ENCODE measurements at regions not wholly inside any gene's neighbourhood (a gene's known extent, or its start where the extent isn't known, plus 50 kb on each side); places are given as distances from the start of the nearest gene placed in this dataset.

DNA sequence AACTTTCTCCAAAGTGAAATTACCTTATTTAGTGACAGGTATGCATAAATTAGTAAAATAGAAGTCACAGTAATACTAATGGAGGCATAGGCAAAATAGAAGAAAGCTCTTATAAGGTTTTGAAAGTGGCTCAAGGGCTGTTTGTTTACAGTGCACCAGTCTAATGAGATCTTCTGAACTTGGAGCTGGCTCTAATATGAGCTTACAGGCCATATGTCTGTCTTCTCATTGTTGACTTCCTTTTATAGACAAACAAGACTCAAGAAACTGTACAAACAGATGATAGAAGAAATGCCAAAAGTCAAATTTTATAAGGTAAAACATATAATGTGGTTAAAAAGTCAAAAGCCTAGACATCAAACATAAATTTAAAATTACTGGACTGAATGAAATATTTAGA is 207.5 kb upstream of the NEGR1 start:
- no peak for ATAC-seq
- no peaks in the 10 kb centered on the region for H3K4me1 ChIP-seq (ENCODE audit: control insufficient read depth, insufficient read depth, low read length)
- no peak for TF ChIP-seq CTCF (IDR thresholded peaks at IDR 0.05)

GRCh38 chr1:72485801-72486200 is 203.5 kb upstream of the NEGR1 start:
- H3K36me3 Mint-ChIP-seq, result no peaks in the 10 kb centered on the region
- H3K27ac Mint-ChIP-seq, result no peak overlapping the region
- no peak overlapping the region for H3K4me3 ChIP-seq (ENCODE audit: low read length)
- peaks cover 6% of the 10 kb centered on the region in 2 donors for H3K9me3 Mint-ChIP-seq
- no peaks in the 10 kb centered on the region for H3K27me3 Mint-ChIP-seq (ENCODE audit: low read depth in 2 of 2)
- DNase-seq (no peak), ATAC-seq (no peak)
- no peak for TF ChIP-seq CTCF (IDR thresholded peaks at IDR 0.05)
- no peak overlapping the region for H3K27ac ChIP-seq (ENCODE audit: low read length)
- no peaks in the 10 kb centered on the region for H3K36me3 ChIP-seq (ENCODE audit: control insufficient read depth, insufficient read depth, low read length)
- no peaks in the 10 kb centered on the region for H3K4me1 ChIP-seq (ENCODE audit: control insufficient read depth, insufficient read depth, low read length)
- H3K27me3 ChIP-seq (ENCODE audit: control insufficient read depth, insufficient read depth, low read length), result no peaks in the 10 kb centered on the region
- no peaks in the 10 kb centered on the region for H3K9me3 ChIP-seq (ENCODE audit: control insufficient read depth, insufficient read depth, low read length)
- intact Hi-C loops (cut with micrococcal nuclease), result no loop called here
- H3K4me1 Mint-ChIP-seq, result no peaks in the 10 kb centered on the region
- WGBS (ENCODE audit: insufficient coverage), result no CpG with 5 or more reads among the region's 1 CpG
- H3K4me3 Mint-ChIP-seq, result no peak overlapping the region

More for the DNA sequence above, 207.5 kb upstream of the NEGR1 start:
- H3K36me3 Mint-ChIP-seq, result no peaks in the 10 kb centered on the region
- Histone ChIP-seq H3K9me3 (ENCODE audit: control insufficient read depth, insufficient read depth, low read length) (no peaks in the 10 kb centered on the region), H3K27ac (ENCODE audit: low read length) (no peak overlapping the region), H3K4me3 (ENCODE audit: low read length) (no peak overlapping the region), H3K27me3 (ENCODE audit: control insufficient read depth, insufficient read depth, low read length) (no peaks in the 10 kb centered on the region), H3K36me3 (ENCODE audit: control insufficient read depth, insufficient read depth, low read length) (no peaks in the 10 kb centered on the region)
- intact Hi-C loops (cut with micrococcal nuclease), result no loop called here
- no peak for DNase-seq
- H3K4me3 Mint-ChIP-seq, result no peak overlapping the region
- H3K27ac Mint-ChIP-seq, result no peak overlapping the region
- no peaks in the 10 kb centered on the region for H3K4me1 Mint-ChIP-seq
- H3K27me3 Mint-ChIP-seq (ENCODE audit: low read depth in 2 of 2), result no peaks in the 10 kb centered on the region
- peaks cover 8 to 9% of the 10 kb centered on the region in 2 donors for H3K9me3 Mint-ChIP-seq

GRCh38 chr1:72483846-72484357 is 201.6 kb upstream of the NEGR1 start:
- Mint-ChIP-seq H3K4me3 (no peak overlapping the region), H3K36me3 (no peaks in the 10 kb centered on the region), H3K27me3 (ENCODE audit: low read depth in 2 of 2) (no peaks in the 10 kb centered on the region), H3K27ac (no peak overlapping the region), H3K4me1 (no peaks in the 10 kb centered on the region), H3K9me3 (peaks cover 9 to 13% of the 10 kb centered on the region in 2 donors)
- H3K4me3 ChIP-seq (ENCODE audit: low read length), result no peak overlapping the region
- no peaks in the 10 kb centered on the region for H3K36me3 ChIP-seq (ENCODE audit: control insufficient read depth, insufficient read depth, low read length)
- no peaks in the 10 kb centered on the region for H3K9me3 ChIP-seq (ENCODE audit: control insufficient read depth, insufficient read depth, low read length)
- no peak overlapping the region for H3K27ac ChIP-seq (ENCODE audit: low read length)
- no peaks in the 10 kb centered on the region for H3K4me1 ChIP-seq (ENCODE audit: control insufficient read depth, insufficient read depth, low read length)
- DNase-seq (no peak), ATAC-seq (no peak)
- intact Hi-C loops (cut with micrococcal nuclease), result no loop called here
- H3K27me3 ChIP-seq (ENCODE audit: control insufficient read depth, insufficient read depth, low read length), result no peaks in the 10 kb centered on the region
- TF ChIP-seq CTCF (IDR thresholded peaks at IDR 0.05), result no peak

DNA sequence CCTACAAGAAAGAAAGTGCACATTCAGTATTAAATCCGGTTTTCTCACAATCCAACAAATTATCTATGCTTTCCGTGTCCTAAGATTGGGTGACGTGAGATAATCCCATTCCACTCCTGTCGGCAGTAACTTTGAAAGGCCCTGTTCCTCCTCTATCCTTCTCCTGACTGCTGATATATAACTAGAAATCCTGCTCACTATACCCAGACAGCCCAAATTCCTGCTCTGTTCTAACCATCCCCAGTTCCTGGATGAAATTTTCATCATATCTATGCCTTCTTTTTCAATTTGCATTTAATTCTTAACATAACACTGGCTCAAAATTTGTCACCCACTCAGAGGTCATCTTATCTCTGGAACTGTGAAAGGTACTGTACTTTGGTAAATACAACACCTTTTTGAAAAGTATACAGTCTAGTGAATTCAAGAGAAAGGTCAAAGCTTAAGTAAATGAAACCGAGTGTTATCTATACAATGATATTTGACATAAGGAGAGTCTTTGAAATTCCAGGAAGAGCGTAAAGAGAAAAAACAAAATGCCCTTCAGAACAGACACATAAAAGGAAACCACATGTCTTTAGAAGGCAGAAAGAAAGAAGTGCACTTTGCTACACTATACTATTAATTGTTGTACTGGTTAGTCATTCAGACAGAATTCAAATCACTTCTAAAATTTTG is 200.5 kb upstream of the NEGR1 start:
- WGBS (ENCODE audit: insufficient coverage), result 91% methylated on average over 4 of the region's 6 CpGs

More for the DNA sequence above, 200.5 kb upstream of the NEGR1 start:
- Histone ChIP-seq H3K9me3 (ENCODE audit: control insufficient read depth, insufficient read depth, low read length) (no peaks in the 10 kb centered on the region), H3K27me3 (ENCODE audit: control insufficient read depth, insufficient read depth, low read length) (no peaks in the 10 kb centered on the region), H3K4me3 (ENCODE audit: low read length) (no peak overlapping the region), H3K27ac (ENCODE audit: low read length) (no peak overlapping the region), H3K4me1 (ENCODE audit: control insufficient read depth, insufficient read depth, low read length) (no peaks in the 10 kb centered on the region), H3K36me3 (ENCODE audit: control insufficient read depth, insufficient read depth, low read length) (no peaks in the 10 kb centered on the region)
- no peak overlapping the region for H3K27ac Mint-ChIP-seq
- no peak overlapping the region for H3K4me3 Mint-ChIP-seq
- ATAC-seq (no peak), DNase-seq (no peak)
- no peaks in the 10 kb centered on the region for H3K4me1 Mint-ChIP-seq
- intact Hi-C loops (cut with micrococcal nuclease), result no loop called here
- H3K27me3 Mint-ChIP-seq (ENCODE audit: low read depth in 2 of 2), result no peaks in the 10 kb centered on the region
- peaks cover 10 to 15% of the 10 kb centered on the region in 2 donors for H3K9me3 Mint-ChIP-seq
- H3K36me3 Mint-ChIP-seq, result no peaks in the 10 kb centered on the region
- no peak for TF ChIP-seq CTCF (IDR thresholded peaks at IDR 0.05)

Measured in natural killer cell (primary cell).